Esophagus muscularis mucosa (tissue), 4 donors: ENCODE measurements at regions not wholly inside any gene's neighbourhood (a gene's known extent, or its start where the extent isn't known, plus 50 kb on each side); places are given as distances from the start of the nearest gene placed in this dataset.
"Not testable (repeated sequence)": the region's sequence is repeated elsewhere in the genome, so short reads cannot be mapped to it uniquely, and the experiment has no call there.

ENCODE experiments used
- DNase-seq: peaks from one replicate; pipeline ENCODE4 v3.0.0-alpha.2; 2017; ENCODE audit errors: extremely low spot score
- H3K27ac ChIP-seq, 4 donors: fragments of 200-600 bp; sonication (generic); replicated peaks in 1 of 4; 1 replicate in 3 of 4; 2 replicates in 1 of 4; pipeline ENCODE4 v1.5.1; 2016 to 2019; ENCODE audit warnings: mild to moderate bottlenecking in 1 of 4
- H3K27me3 ChIP-seq, 4 donors: fragments of 200-600 bp; sonication (generic); one replicate each; pipeline versions ENCODE4 v1.5.1 to v1.6.0; 2016 to 2019
- H3K36me3 ChIP-seq, 4 donors: fragments of 200-600 bp; sonication (generic); one replicate each; pipeline ENCODE4 v1.5.1; 2016 to 2019
- H3K4me1 ChIP-seq, 4 donors: fragments of 200-600 bp; sonication (generic); one replicate each; pipeline ENCODE4 v1.5.1; 2016 to 2019
- H3K4me3 ChIP-seq, 4 donors: fragments of 200-600 bp; sonication (generic); 1 replicate in 2 of 4; 2 replicates in 2 of 4; pipeline ENCODE4 v1.5.1; 2016 to 2019; ENCODE audit warnings: mild to moderate bottlenecking in 4 of 4, moderate library complexity in 1 of 4
- H3K9me3 ChIP-seq, 4 donors: fragments of 200-600 bp; sonication (generic); 1 replicate in 3 of 4; 2 replicates in 1 of 4; pipeline ENCODE4 v1.5.1; 2016 to 2019
- EP300 ChIP-seq: sonication (generic); formaldehyde crosslinking; IDR thresholded peaks from one replicate; pipeline ENCODE4 v1.6.1; 2017; ENCODE audit warnings: antibody characterized with exemption
- POLR2A ChIP-seq: fragments of 450-650 bp; IDR thresholded peaks from one replicate; pipeline ENCODE4 v1.6.1; 2017; ENCODE audit warnings: antibody characterized with exemption, moderate library complexity, mild to moderate bottlenecking, low read depth
- POLR2AphosphoS5 ChIP-seq, 2 donors: sonication (generic); formaldehyde crosslinking; IDR thresholded peaks; one replicate each; pipeline ENCODE4 v1.6.1; 2017; ENCODE audit warnings: antibody characterized with exemption in 2 of 2
- WGBS: methylation state at CpG from one replicate; pipeline ENCODE4 v1.1.5; 2018; 5-methylcytosine and 5-hydroxymethylcytosine counted together
- intact Hi-C: fragments of 100-400 bp; cut with DNase I; formaldehyde crosslinking; loops from one replicate; pipeline ENCODE4 v1.15.1; 2023
- TF ChIP-seq, protein P1 (sequence below), 3 experiments: fragments of 200-600 bp in 2 of 3; fragments of 450-650 bp in 1 of 3; sonication (generic) in 2 of 3; IDR thresholded peaks; one replicate each; pipeline ENCODE4 v1.5.1; 2017 to 2019; ENCODE audit warnings: antibody characterized with exemption in 3 of 3, mild to moderate bottlenecking in 2 of 3, moderate library complexity in 1 of 3

DNA sequence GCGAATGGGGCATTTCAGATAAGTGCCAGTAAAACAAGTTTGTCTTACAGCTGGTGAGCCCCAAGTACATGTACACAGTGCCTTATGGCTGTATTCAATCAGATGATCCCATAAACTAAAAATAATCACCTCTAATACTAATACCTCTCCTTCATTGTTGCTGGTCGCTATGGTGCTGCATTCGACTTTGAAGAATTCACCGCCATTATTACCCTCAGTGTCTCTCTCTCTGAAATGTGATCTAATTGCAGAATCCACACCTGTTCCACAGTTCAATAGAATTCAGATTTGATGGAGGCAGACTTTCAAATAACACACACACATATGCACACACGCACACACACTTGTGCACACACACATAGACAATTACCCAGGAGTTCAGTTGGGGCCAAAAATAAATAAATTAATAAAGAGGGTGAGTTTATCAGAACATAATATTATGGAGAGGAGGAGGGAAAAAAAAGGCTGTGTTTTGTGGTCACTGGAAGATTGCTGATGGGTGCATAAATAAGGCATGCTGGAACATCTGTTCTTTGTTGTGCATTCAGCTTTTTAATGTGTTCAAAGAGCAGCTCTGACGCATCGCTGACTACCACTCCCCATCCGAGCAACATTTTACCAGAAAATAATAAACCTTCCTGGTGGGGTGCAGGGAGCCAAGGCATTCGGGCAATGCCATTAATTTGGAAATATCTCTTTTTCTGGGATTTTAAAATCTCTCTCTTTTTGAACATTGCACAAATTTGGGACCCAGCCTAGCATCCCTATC is 235.7 kb downstream of the SATB1 start:
- no peaks in the 10 kb centered on the region for H3K27me3 ChIP-seq
- 85% methylated on average over 9 of the region's 9 CpGs for WGBS
- no peaks in the 10 kb centered on the region for H3K4me1 ChIP-seq
- intact Hi-C loops = no loop called here
- no peak for DNase-seq
- H3K4me3 ChIP-seq = no peak overlapping the region
- H3K9me3 ChIP-seq = no peaks in the 10 kb centered on the region
- H3K36me3 ChIP-seq = no peaks in the 10 kb centered on the region
- no peak overlapping the region for H3K27ac ChIP-seq
- TF ChIP-seq POLR2AphosphoS5 (IDR thresholded peaks at IDR 0.05) = no peak
- TF ChIP-seq, protein P1, sequence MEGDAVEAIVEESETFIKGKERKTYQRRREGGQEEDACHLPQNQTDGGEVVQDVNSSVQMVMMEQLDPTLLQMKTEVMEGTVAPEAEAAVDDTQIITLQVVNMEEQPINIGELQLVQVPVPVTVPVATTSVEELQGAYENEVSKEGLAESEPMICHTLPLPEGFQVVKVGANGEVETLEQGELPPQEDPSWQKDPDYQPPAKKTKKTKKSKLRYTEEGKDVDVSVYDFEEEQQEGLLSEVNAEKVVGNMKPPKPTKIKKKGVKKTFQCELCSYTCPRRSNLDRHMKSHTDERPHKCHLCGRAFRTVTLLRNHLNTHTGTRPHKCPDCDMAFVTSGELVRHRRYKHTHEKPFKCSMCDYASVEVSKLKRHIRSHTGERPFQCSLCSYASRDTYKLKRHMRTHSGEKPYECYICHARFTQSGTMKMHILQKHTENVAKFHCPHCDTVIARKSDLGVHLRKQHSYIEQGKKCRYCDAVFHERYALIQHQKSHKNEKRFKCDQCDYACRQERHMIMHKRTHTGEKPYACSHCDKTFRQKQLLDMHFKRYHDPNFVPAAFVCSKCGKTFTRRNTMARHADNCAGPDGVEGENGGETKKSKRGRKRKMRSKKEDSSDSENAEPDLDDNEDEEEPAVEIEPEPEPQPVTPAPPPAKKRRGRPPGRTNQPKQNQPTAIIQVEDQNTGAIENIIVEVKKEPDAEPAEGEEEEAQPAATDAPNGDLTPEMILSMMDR (IDR thresholded peaks at IDR 0.05) = no peak
- TF ChIP-seq EP300 = no peak
- TF ChIP-seq POLR2A = no peak

DNA sequence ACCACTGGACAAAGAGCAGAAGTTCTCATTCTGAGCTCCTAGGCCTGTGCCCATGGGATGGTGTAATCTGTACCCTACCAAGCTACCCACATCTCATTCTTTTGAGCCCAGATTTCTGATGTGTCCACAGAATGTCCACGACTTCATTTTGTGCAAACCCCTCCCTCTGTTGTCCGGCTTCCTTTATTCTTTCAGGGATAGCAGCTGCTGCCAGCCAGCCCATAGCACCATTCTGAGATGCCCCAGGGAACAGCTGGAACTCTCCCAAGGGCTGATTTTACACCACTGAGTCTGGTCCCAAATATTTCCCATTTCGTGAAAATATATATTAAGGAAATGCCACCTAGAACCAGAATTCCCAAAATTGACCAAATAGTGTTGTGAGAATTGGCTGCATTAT is 236.6 kb downstream of the SATB1 start:
- intact Hi-C loops = no loop called here
- H3K4me3 ChIP-seq = no peak overlapping the region
- TF ChIP-seq POLR2AphosphoS5 (IDR thresholded peaks at IDR 0.05) = no peak
- no peak for TF ChIP-seq POLR2A
- no peak for TF ChIP-seq EP300
- TF ChIP-seq, protein P1 (IDR thresholded peaks at IDR 0.05) = no peak
- H3K9me3 ChIP-seq = no peaks in the 10 kb centered on the region
- no peaks in the 10 kb centered on the region for H3K4me1 ChIP-seq
- DNase-seq = no peak
- 76% methylated on average over 3 of the region's 3 CpGs for WGBS
- no peaks in the 10 kb centered on the region for H3K36me3 ChIP-seq
- no peak overlapping the region for H3K27ac ChIP-seq
- H3K27me3 ChIP-seq = no peaks in the 10 kb centered on the region

DNA sequence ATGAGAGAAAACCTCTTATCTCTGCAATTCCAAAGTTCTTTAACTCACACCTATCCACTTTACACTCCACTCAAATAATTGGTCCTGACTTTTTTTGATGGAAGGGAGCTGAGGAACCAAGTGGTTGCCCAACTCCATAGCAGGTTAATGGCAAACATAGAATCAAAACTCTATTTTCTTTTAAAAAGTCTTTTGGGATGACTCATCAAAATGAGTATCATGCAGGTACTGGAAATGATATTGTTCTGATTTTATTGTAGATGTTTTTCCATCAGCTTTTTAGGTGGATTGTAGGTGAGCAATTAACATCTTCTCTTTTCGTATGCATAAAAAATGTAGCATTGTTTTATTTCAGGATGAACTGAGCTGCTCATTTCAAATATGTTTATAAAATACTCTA is 239.5 kb downstream of the SATB1 start:
- Histone ChIP-seq H3K4me1 (no peaks in the 10 kb centered on the region), H3K27ac (no peak overlapping the region), H3K9me3 (no peaks in the 10 kb centered on the region), H3K36me3 (no peaks in the 10 kb centered on the region), H3K27me3 (no peaks in the 10 kb centered on the region), H3K4me3 (no peak overlapping the region)
- intact Hi-C loops = no loop called here
- TF ChIP-seq, protein P1 (IDR thresholded peaks at IDR 0.05) = no peak
- 91% methylated on average over 1 of the region's 1 CpG for WGBS
- no peak for DNase-seq

DNA sequence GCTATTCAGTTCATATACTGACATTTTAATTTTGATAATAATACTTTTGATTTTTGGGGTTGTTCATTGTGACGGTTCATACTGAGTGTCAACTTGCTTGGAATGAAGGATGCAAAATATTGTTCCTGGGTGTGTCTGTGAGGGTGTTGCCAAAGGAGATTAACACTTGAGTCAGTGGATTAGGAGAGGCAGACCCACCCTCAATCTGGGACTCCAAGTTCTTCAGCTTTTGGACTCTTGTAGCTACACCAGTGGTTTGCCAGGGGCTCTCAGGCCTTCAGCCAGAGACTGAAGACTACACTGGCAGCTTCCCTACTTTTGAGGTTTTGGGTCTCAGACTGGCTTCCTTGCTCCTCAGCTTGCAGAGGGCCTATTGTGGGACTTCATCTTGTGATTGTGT is 242.2 kb downstream of the SATB1 start:
- H3K4me3 ChIP-seq, H3K36me3 ChIP-seq, H3K9me3 ChIP-seq, intact Hi-C loops, H3K4me1 ChIP-seq, H3K27ac ChIP-seq, DNase-seq, H3K27me3 ChIP-seq: not testable (repeated sequence)
- WGBS = 88% methylated on average over 1 of the region's 1 CpG

DNA sequence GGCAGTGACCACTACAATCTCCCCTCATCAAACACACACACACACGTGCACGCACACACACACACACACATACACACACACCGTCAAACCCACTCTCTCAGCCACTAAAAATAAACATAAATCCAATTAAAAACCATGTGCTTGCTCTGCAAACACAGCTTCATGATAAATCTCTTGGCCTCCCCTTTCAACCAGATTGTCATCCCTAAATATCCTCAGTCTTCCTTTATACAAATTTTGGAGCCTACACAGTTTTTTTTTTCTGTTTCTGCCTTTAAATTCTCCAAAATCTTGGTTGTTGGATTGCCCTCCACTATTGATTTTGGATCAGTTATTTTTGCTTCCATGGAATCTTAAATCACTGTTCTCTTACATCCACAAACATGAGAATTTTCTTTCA is 245.6 kb downstream of the SATB1 start:
- intact Hi-C loops = no loop called here

DNA sequence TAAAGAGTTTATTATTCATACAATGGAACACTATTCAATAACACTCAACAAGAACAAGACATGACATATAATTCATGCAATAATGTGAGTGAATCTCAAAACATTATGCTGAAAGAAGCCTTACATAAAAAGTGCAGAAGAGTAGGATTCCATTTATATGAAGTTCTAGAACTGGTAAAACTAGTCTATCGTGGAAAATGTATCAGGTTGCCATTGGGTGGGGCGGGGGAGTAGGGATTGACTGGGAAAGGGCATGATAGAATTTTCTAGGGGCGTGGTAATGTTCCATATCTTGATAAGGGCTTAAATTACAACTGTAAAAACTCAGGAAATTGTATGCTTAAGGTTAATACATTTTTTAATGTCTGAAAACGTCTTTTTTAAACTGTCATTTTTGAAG is 247.9 kb downstream of the SATB1 start:
- DNase-seq = no peak
- Histone ChIP-seq H3K36me3 (no peaks in the 10 kb centered on the region), H3K4me3 (no peak overlapping the region), H3K4me1 (no peaks in the 10 kb centered on the region), H3K27me3 (no peaks in the 10 kb centered on the region), H3K9me3 (no peaks in the 10 kb centered on the region), H3K27ac (no peak overlapping the region)
- WGBS = 77% methylated on average over 4 of the region's 4 CpGs
- intact Hi-C loops = no loop called here
- TF ChIP-seq POLR2AphosphoS5 (IDR thresholded peaks at IDR 0.05) (no peak), POLR2A (no peak), EP300 (no peak)
- TF ChIP-seq, protein P1 (IDR thresholded peaks at IDR 0.05) = no peak

More for the DNA sequence above, 245.6 kb downstream of the SATB1 start:
- Histone ChIP-seq H3K4me1 (no peaks in the 10 kb centered on the region), H3K9me3 (no peaks in the 10 kb centered on the region), H3K36me3 (no peaks in the 10 kb centered on the region), H3K27ac (no peak overlapping the region), H3K4me3 (no peak overlapping the region), H3K27me3 (no peaks in the 10 kb centered on the region)
- TF ChIP-seq POLR2A (no peak), EP300 (no peak)
- no peak for DNase-seq
- WGBS = 64% methylated on average over 3 of the region's 3 CpGs

DNA sequence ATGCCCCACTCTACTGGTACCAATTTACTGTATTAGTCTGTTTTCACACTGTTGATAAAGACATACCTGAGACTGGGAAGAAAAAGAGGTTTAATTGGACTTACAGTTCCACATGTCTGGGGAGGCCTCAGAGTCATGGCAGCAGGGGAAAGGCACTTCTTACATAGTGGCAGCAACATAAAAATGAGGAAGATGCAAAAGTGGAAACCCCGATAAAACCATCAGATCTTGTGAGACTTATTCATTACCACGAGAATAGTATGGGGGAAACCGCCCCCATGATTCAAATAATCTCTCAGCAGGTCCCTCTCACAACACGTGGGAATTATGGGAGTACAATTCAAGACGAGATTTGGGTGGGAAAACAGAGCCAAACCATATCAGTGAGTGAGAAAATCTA is 251.2 kb downstream of the SATB1 start:
- H3K27me3 ChIP-seq, DNase-seq, H3K4me1 ChIP-seq, H3K9me3 ChIP-seq, H3K4me3 ChIP-seq, intact Hi-C loops, H3K36me3 ChIP-seq, H3K27ac ChIP-seq: not testable (repeated sequence)
- WGBS = 85% methylated on average over 5 of the region's 5 CpGs
